Skin of body (tissue), 1 donor: ENCODE measurements at regions not wholly inside any gene's neighbourhood (a gene's known extent, or its start where the extent isn't known, plus 50 kb on each side); places are given as distances from the start of the nearest gene placed in this dataset.

ENCODE experiments used
- DNase-seq: peaks from one replicate; lab custom pipeline; 2025; lab: John Stamatoyannopoulos, UW

GRCh38 chr12:69095765-69096477, 143.4 kb upstream of the CPSF6 start:
- DNase-seq = no peak

DNA sequence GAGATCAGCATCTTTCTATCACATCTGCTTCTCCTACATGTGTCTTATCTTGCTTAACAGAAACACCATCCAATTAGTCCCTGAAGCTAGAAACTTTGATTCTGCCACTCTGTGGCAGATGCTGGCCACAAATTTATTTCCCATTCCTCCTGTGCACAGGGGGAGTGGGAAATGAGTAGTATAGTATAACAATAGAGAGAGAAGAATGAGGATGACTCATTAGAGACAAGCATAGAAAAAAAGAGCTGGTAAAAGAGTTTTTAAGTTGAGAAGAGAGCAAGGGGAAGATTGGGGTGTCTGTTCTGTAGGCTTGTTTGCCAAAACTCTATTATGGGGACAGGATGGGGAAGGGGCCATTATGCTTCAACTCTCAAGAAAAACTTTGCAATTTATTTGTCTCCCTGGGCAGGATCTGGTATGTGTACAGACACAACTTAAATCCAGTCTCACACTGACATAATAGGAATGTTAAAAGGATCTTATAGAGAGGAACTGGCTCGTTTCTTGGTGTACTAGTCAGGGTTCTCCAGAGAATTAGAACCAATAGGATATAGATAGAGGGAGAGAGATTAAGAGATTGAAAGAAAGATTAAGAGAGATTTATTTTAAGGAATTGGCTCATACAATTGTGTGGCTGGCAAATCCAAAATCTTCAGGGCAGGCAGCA, 142.6 kb upstream of the CPSF6 start:
- no peak for DNase-seq

DNA sequence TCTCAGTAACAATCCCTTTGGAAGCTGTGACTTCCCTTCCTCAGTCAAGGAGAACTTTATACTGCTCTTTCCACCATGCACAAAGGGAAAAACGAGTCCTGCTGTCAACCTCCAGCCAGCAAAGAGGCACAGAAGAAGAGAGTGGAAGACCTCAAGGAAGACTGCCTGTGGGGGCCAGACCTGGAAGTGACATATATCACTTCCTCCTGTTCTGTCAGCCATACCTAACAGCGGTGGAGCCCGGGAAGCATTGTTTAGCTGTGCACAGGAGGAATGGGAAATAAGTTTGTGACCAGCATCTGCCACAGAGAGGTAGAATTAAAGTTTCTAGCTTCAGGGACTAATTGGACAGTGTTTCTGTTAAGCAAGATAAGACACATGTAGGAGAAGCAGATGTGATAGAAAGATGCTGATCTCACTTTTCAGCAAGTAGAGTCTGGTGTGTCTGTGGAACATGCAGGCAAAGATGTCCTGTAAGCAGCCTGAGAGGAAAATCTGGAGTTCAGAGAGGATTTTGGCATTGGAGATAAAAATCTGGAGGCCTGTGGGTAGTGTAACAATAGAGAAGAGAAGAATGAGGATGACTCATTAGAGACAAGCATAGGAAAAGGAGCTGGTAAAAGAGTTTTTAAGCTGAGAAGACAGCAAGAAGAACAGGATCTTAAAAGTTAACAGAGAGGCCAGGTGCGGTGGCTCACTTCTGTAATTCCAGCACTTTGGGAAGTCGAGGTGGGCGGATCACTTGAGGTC, 141.6 kb upstream of the CPSF6 start:
- no peak for DNase-seq

GRCh38 chr12:69099201-69099837, 140.1 kb upstream of the CPSF6 start:
- DNase-seq = no peak

DNA sequence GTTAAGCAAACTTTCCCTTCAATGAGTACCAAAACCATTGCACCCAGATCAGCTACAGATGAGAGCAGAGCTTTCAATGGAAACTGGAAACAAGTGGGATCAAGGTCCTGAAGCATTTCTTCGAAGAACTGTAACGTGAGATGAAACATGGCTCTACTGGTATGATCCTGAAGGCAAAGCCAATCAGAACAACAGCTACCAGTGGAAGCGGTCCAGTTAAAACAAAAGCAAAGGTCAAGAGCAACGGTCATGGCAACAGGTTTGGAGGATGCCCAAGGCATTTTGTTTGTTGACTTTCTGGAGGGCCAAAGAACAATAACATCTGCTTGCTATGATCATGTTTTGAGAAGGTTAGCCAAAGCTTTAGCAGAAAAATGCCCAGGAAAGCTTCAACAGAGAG, 137.9 kb upstream of the CPSF6 start:
- no peak for DNase-seq

DNA sequence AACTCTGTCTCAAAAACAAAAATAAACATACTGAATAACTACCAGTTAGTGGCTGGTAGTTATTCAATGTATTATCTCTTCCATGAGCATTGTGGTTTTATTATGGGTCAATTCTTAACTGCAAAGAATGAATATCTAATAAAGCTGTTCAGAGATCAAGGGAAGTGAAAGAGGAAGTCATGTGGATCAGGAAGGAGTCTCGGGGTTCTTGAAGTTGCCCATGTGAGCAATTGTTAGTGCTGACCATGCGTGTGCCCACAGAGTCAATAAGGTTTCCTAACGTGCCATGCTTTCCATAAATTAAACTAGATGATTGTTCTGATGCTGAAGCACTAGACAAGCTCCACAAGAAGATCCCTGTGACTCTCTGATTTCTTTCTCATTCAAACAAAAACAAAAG, 136.5 kb upstream of the CPSF6 start:
- no peak for DNase-seq

DNA sequence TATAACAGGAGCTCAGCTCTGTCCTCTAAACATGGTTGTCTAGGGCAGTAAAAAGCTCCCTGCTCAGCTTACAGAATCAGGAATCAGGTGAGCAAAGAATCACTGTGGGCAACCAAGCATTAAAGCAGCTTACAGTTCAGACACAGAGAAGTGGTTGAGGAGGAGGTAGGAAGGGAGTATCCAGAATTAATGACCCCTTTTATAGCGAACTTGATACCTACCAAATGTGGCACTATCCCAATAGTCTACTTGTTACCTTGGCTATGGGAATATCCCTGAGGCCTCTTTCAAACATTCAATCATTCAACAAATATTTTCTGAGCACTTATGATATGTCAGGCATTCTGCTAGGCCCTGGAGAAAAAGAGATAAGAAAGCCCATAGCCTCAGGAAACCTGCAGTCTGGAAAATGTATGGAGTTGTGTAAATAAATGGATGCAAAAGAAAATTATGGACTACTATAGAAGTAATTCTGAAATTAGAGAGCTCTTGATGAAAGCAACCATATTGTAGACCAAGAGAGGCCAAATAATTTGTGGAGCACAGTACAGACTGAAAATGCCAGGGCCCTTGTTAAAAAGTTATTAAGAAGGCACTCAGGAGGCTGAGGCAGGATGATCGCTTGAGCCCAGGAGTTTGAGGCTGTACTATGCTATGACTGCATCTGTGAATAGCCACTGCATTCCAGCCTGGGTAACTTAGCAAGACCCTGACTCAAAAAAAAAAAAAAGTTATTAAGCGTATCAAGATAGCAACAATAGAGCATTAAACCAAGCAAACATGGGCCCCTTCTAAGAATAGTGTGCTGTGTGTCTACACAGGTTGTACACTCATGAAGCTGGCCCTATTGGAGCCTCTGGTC, 134.0 kb upstream of the CPSF6 start:
- DNase-seq = no peak

- no peak for DNase-seq
Measured at GRCh38 chr12:69106482-69107118, 132.8 kb upstream of the CPSF6 start.

DNA sequence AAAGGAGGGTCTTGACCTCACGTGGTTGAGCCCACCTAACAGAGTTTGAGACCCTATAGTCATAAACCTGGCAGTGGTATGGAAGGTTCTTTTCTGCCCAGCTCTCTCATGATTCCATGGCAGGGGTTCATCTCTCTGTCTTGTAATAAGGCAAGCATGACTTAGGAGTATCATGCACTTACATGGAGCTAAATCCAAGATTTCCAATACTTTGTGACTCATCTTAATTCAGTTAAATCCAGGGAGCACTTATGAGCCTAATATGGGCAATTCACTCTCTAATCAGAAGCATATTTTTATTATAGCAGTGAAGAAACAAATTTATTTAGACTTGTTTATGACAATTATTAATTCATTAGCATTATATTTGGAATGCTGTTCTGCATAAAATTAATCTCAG, 131.8 kb upstream of the CPSF6 start:
- DNase-seq = no peak

- no peak for DNase-seq
Measured at GRCh38 chr12:69108037-69108436, 131.3 kb upstream of the CPSF6 start.

- no peak for DNase-seq
Measured at GRCh38 chr12:69112616-69113015, 126.8 kb upstream of the CPSF6 start.

GRCh38 chr12:69115099-69115498, 124.3 kb upstream of the CPSF6 start:
- DNase-seq = no peak

- no peak for DNase-seq
Measured at GRCh38 chr12:69115951-69116350, 123.4 kb upstream of the CPSF6 start.

DNA sequence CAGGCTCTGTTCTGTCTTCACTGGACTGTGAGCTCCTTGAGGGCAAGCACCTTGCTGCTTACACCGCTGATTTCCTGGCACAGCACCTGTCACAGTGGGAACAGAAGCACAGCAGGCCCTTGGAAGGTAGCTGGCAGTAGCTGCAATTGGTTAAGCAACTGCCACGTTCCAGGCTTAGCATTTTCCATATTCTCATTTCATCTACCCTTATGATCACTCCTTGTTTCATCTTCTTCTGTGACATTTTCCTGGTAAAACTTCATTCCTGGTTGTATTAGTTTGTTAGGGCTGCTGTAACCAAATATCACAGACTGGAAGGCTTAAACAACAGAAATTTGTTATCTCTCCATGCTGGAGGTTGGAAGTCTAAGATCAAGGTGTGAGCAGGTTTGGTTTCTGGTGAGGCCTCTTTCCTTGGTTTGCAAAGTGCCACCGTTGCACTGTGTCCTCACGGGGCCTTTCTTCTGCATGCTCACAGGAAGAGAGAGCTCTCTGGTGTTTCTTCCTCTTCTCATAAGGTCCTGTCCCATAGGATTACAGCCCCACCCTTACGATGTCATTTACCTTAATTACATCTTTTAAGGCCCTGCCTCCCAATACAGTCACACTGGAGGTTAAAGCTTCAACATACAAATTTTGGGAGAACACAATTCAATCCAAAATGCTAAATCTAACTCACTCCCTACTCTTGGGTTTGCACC, 121.7 kb upstream of the CPSF6 start:
- no peak for DNase-seq

GRCh38 chr12:69118516-69118915, 120.9 kb upstream of the CPSF6 start:
- no peak for DNase-seq

GRCh38 chr12:69119770-69120169, 119.6 kb upstream of the CPSF6 start:
- no peak for DNase-seq

- DNase-seq = no peak
Measured at GRCh38 chr12:69120354-69120753, 119.0 kb upstream of the CPSF6 start.

- DNase-seq = no peak
Measured at GRCh38 chr12:69123311-69123710, 116.1 kb upstream of the CPSF6 start.

- no peak for DNase-seq
Measured at GRCh38 chr12:69123919-69124638, 115.3 kb upstream of the CPSF6 start.
